Vagina (tissue), 2 donors: ENCODE measurements at regions not wholly inside any gene's neighbourhood (a gene's known extent, or its start where the extent isn't known, plus 50 kb on each side); places are given as distances from the start of the nearest gene placed in this dataset.

Experiments used
- CTCF ChIP-seq, 3 experiments: fragments of 450-650 bp in 2 of 3; fragments of 200-600 bp in 1 of 3; sonication (generic) in 1 of 3; IDR thresholded peaks; one replicate each; pipeline ENCODE4 v1.5.1; 2017 to 2019; ENCODE audit warnings: antibody characterized with exemption in 3 of 3, mild to moderate bottlenecking in 2 of 3, moderate library complexity in 2 of 3
- POLR2A ChIP-seq, 2 donors: fragments of 450-650 bp; IDR thresholded peaks; one replicate each; pipeline ENCODE4 v1.6.1; 2017; ENCODE audit warnings: antibody characterized with exemption in 2 of 2, mild to moderate bottlenecking in 2 of 2, moderate library complexity in 2 of 2
- POLR2AphosphoS5 ChIP-seq, 2 donors: sonication (generic); formaldehyde crosslinking; IDR thresholded peaks; one replicate each; pipeline ENCODE4 v1.9.0; 2017; ENCODE audit warnings: antibody characterized with exemption in 2 of 2, mild to moderate bottlenecking in 2 of 2, low read depth in 1 of 2; ENCODE audit not compliant: insufficient read depth in 1 of 2

GRCh38 chr11:71332447-71332846 is 80.1 kb upstream of the SHANK2 start:
- TF ChIP-seq CTCF (IDR thresholded peaks at IDR 0.05) (no peak), POLR2AphosphoS5 (IDR thresholded peaks at IDR 0.05; ENCODE audit: insufficient read depth in 1 of 2, low read depth in 1 of 2) (no peak), POLR2A (IDR thresholded peaks at IDR 0.05) (no peak)
